PC-3 (cell line): ENCODE measurements at regions not wholly inside any gene's neighbourhood (a gene's known extent, or its start where the extent isn't known, plus 50 kb on each side); places are given as distances from the start of the nearest gene placed in this dataset.
A peak's percentile ranks its signal among the peaks of the same experiment; 100 is the strongest.

Experiments used
- ATAC-seq: fragments of 200-7000 bp; cut with Tn5 transposase; 2 replicates; pipeline ENCODE4 v1.9.1; 2020; ENCODE audit warnings: mild to moderate bottlenecking, moderate library complexity
- BruUV-seq: library from RNA; stranded (reverse); fragments of 400-500 nt; replicated peaks from 2 replicates; lab custom pipeline; 2021; lab: Mats Ljungman, UMichigan
- CTCF ChIA-PET: fragments of 300-600 bp; sonication (Branson Sonifier 250); formaldehyde crosslinking; loops from one replicate; lab custom pipeline; 2022; ENCODE audit warnings: antibody characterized with exemption; lab: Charles Lee
- POLR2A ChIA-PET: fragments of 300-600 bp; sonication (Branson Sonifier 250); formaldehyde crosslinking; loops from one replicate; lab custom pipeline; 2022; ENCODE audit warnings: antibody characterized with exemption; ENCODE audit not compliant: unreplicated experiment; lab: Charles Lee
- DNase-seq: peaks from one replicate; pipeline ENCODE4 v3.0.0-alpha.2; 2015
- H2AFZ ChIP-seq: fragments of 300-600 bp; sonication (generic); 2 replicates; pipeline ENCODE4 v1.6.0; 2016; ENCODE audit warnings: antibody characterized with exemption, low read length
- H3F3A ChIP-seq: fragments of 300-600 bp; sonication (generic); one replicate; pipeline ENCODE4 v1.6.0; 2017; ENCODE audit warnings: antibody characterized with exemption, low read length, control low read depth, mild to moderate bottlenecking; ENCODE audit not compliant: unreplicated experiment
- H3K27ac ChIP-seq: fragments of 300-600 bp; sonication (generic); 2 replicates; pipeline ENCODE4 v1.5.1; 2016; ENCODE audit warnings: mild to moderate bottlenecking, low read length
- H3K27me3 ChIP-seq: fragments of 300-600 bp; sonication (generic); 2 replicates; pipeline ENCODE4 v1.6.1; 2016; ENCODE audit warnings: low read length, mixed read lengths
- H3K36me3 ChIP-seq: fragments of 300-600 bp; sonication (generic); 2 replicates; pipeline ENCODE4 v1.6.1; 2016; ENCODE audit warnings: low read depth, mixed run types, low read length, mixed read lengths
- H3K4me1 ChIP-seq: fragments of 300-600 bp; sonication (generic); 2 replicates; pipeline ENCODE4 v1.5.1; 2016; ENCODE audit warnings: low read length; ENCODE audit not compliant: insufficient read depth
- H3K4me2 ChIP-seq: fragments of 300-600 bp; sonication (generic); 2 replicates; pipeline ENCODE4 v1.6.0; 2016; ENCODE audit warnings: low read length
- H3K4me3 ChIP-seq: fragments of 300-600 bp; sonication (generic); 2 replicates; pipeline ENCODE4 v1.5.1; 2016; ENCODE audit warnings: mild to moderate bottlenecking, low read length, mixed read lengths
- H3K79me2 ChIP-seq: fragments of 300-600 bp; sonication (generic); 2 replicates; pipeline ENCODE4 v1.6.1; 2017; ENCODE audit warnings: low read length, mixed read lengths
- H3K9ac ChIP-seq: fragments of 300-600 bp; sonication (generic); 2 replicates; pipeline ENCODE4 v1.6.0; 2016; ENCODE audit warnings: mild to moderate bottlenecking, low read length
- H3K9me2 ChIP-seq: fragments of 300-600 bp; sonication (generic); replicated peaks from 2 replicates; pipeline ENCODE4 v1.6.1; 2016; ENCODE audit warnings: mixed run types, low read length, mixed read lengths
- H3K9me3 ChIP-seq: fragments of 300-600 bp; sonication (generic); 2 replicates; pipeline ENCODE4 v1.6.1; 2016; ENCODE audit warnings: low read length, mixed read lengths
- H4K20me1 ChIP-seq: fragments of 300-600 bp; sonication (generic); 2 replicates; pipeline ENCODE4 v1.6.1; 2016; ENCODE audit warnings: low read length, mixed read lengths
- CTCF ChIP-seq: fragments of 300-600 bp; sonication (generic); conservative IDR thresholded peaks from 2 replicates; pipeline ENCODE4 v1.5.1; 2017; ENCODE audit warnings: antibody characterized with exemption, low read depth, mild to moderate bottlenecking, low read length
- EZH2 ChIP-seq: fragments of 300-600 bp; sonication (generic); IDR thresholded peaks from one replicate; pipeline ENCODE4 v1.6.1; 2017; ENCODE audit warnings: antibody characterized with exemption, mild to moderate bottlenecking, low read length; ENCODE audit not compliant: unreplicated experiment
- EZH2phosphoT487 ChIP-seq: fragments of 300-600 bp; sonication (generic); IDR thresholded peaks from 2 replicates; pipeline ENCODE4 v1.6.1; 2018; ENCODE audit warnings: mild to moderate bottlenecking, antibody characterized with exemption, low read length, borderline replicate concordance
- intact Hi-C: fragments of 100-400 bp; cut with micrococcal nuclease; formaldehyde crosslinking; loops from 2 replicates; pipeline ENCODE4 v1.9.0; 2023

DNA sequence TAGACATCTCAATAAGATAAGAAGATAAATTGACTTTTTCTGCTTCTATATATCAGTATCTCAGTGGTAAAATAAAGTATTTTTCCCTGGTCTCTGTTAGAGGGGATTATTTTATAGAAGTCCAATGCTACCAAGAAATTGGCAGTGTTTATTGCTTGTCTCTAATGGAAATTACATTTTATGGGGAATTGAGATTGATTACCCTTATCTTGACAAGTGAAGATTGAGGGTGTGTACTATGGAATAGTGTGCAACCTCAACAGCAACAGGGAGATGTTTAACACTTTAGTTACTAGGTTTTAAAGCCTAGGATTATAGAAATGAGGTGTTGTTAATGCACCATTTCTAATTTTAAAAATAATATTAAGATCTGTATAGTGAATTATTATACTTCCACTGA, 154.8 kb upstream of the ROBO1 start:
- no peak overlapping the region for H3K4me3 ChIP-seq
- ChIA-PET POLR2A (no interaction called here), CTCF (no interaction called here)
- DNase-seq (no peak), ATAC-seq (no peak)
- no peak overlapping the region for H2AFZ ChIP-seq
- no peaks in the 10 kb centered on the region for H3K27me3 ChIP-seq
- no peaks in the 10 kb centered on the region for H3K9me3 ChIP-seq
- no TSS peak for BruUV-seq
- no peak overlapping the region for H3K4me2 ChIP-seq
- H3F3A ChIP-seq: no peaks in the 10 kb centered on the region
- no peak overlapping the region for H3K9ac ChIP-seq
- no peaks in the 10 kb centered on the region for H3K9me2 ChIP-seq
- H3K79me2 ChIP-seq: no peaks in the 10 kb centered on the region
- TF ChIP-seq EZH2 (no peak), EZH2phosphoT487 (no peak), CTCF (no peak)
- H3K4me1 ChIP-seq: no peaks in the 10 kb centered on the region
- intact Hi-C loops: no loop called here
- no peak overlapping the region for H3K27ac ChIP-seq
- no peaks in the 10 kb centered on the region for H4K20me1 ChIP-seq
- no peaks in the 10 kb centered on the region for H3K36me3 ChIP-seq

DNA sequence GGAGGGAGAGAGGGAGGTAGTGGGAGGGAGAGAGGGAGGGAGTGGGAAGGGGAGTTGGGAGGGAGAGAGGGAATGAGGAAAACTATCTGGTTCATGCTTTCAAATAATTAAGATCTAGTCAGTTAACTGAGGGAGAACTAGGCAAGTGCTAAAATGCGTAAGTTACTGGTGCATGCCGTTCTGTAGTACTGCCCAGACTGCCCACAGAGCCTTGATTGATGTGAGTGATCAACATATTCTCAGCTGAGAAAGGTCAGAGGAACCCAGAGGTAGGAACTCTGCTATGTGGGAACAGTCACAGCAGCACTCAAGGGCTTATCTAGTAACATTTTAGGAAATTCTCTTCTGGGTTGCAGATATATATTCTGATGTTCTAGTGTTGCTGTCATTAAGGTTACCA, 149.8 kb upstream of the ROBO1 start:
- H3K9me2 ChIP-seq: no peaks in the 10 kb centered on the region
- H3K4me2 ChIP-seq: no peak overlapping the region
- no peaks in the 10 kb centered on the region for H3K9me3 ChIP-seq
- H3F3A ChIP-seq: no peaks in the 10 kb centered on the region
- no peaks in the 10 kb centered on the region for H3K27me3 ChIP-seq
- ChIA-PET POLR2A (no interaction called here), CTCF (no interaction called here)
- intact Hi-C loops: no loop called here
- DNase-seq (no peak), ATAC-seq (no peak)
- H3K36me3 ChIP-seq: no peaks in the 10 kb centered on the region
- H2AFZ ChIP-seq: no peak overlapping the region
- no peak overlapping the region for H3K4me3 ChIP-seq
- H3K4me1 ChIP-seq: no peaks in the 10 kb centered on the region
- no peak overlapping the region for H3K27ac ChIP-seq
- TF ChIP-seq CTCF (no peak), EZH2phosphoT487 (no peak), EZH2 (no peak)
- no TSS peak for BruUV-seq
- no peak overlapping the region for H3K9ac ChIP-seq
- no peaks in the 10 kb centered on the region for H3K79me2 ChIP-seq
- no peaks in the 10 kb centered on the region for H4K20me1 ChIP-seq

- no peaks in the 10 kb centered on the region for H4K20me1 ChIP-seq
- ATAC-seq (peak; percentile 29; the same call in 1 of the 2 replicates), DNase-seq (no peak)
- no peaks in the 10 kb centered on the region for H3K9me2 ChIP-seq
- H3K4me3 ChIP-seq: no peak overlapping the region
- no peak overlapping the region for H2AFZ ChIP-seq
- ChIA-PET POLR2A (no interaction called here), CTCF (no interaction called here)
- no TSS peak for BruUV-seq
- intact Hi-C loops: no loop called here
- H3K27ac ChIP-seq: no peak overlapping the region
- no peaks in the 10 kb centered on the region for H3K27me3 ChIP-seq
- H3K4me2 ChIP-seq: no peak overlapping the region
- H3K9me3 ChIP-seq: no peaks in the 10 kb centered on the region
- H3K36me3 ChIP-seq: no peaks in the 10 kb centered on the region
- H3F3A ChIP-seq: no peaks in the 10 kb centered on the region
- TF ChIP-seq CTCF (no peak), EZH2phosphoT487 (no peak), EZH2 (no peak)
- no peaks in the 10 kb centered on the region for H3K79me2 ChIP-seq
- H3K9ac ChIP-seq: no peak overlapping the region
- no peaks in the 10 kb centered on the region for H3K4me1 ChIP-seq
Observed at GRCh38 chr3:79910337-79910736, 142.5 kb upstream of the ROBO1 start.
